ENCODE measurements at regions not wholly inside any gene's neighbourhood (a gene's known extent, or its start where the extent isn't known, plus 50 kb on each side); places are given as distances from the start of the nearest gene placed in this dataset.

DNA sequence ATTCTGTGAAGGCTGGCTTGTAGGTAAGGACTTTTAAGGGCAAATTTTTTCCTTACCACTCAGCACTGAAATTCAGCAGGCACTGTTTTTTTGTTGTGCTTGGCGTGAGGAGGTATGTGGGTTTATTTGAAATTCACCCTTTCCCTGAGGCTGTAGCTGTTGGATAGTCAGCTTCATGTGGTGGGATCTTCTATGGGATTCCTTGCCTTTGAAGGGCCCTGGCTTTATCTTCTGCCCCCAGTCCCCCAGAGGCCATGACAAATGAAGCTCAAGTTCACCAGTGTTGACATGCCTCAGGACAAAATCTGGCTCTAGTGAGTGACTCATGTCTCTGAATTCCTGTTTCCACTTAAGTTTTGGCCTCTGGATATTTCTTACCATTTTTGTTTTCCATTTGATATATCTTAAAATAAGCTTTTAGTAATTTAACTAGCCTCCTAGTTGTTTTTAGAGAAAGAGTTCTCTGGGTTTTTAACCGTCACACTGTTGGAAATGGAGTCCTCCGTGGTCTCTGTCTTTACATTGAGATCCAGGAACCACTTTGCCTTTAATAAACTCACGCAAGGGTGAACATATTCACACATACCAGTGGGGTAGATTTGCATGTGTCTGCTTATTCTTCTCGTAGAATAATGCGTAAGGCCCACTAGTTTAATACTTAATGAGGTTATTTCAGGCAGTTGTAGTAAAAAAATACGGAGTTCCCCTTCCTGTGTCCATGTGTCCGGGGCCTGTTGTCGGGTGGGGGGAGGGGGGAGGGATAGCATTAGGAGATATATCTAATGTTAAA lies 211.1 kb upstream of the FAM98A start:
- no peak overlapping the region for H2AFZ ChIP-seq (ENCODE audit: low read depth)
- no peaks in the 10 kb centered on the region for H3K79me2 ChIP-seq (ENCODE audit: insufficient read depth)
- H3K9ac ChIP-seq: no peak overlapping the region
- no peaks in the 10 kb centered on the region for H3K9me3 ChIP-seq
- no peaks in the 10 kb centered on the region for H3F3A ChIP-seq (replicated peaks; ENCODE audit: insufficient read depth)
- 9% methylated on average over 9 of the region's 9 CpGs for WGBS (ENCODE audit: low lambda C conversion rate)
- no peaks in the 10 kb centered on the region for H3K36me3 ChIP-seq (replicated peaks in 1 of 2; ENCODE audit: control insufficient read depth in 1 of 2, insufficient read depth in 2 of 2, low read length in 1 of 2)
- H3K27ac ChIP-seq (ENCODE audit: low read depth in 2 of 2, low read length in 1 of 2): no peak overlapping the region
- H3K4me2 ChIP-seq: no peak overlapping the region
- no peaks in the 10 kb centered on the region for H3K4me1 ChIP-seq (ENCODE audit: control insufficient read depth in 1 of 2, insufficient read depth in 2 of 2, low read depth in 1 of 2, low read length in 1 of 2)
- H3K9me2 ChIP-seq: no peaks in the 10 kb centered on the region
- no peaks in the 10 kb centered on the region for H3K27me3 ChIP-seq (ENCODE audit: insufficient read depth)
- POLR2A ChIA-PET: no interaction called here
- CTCF ChIA-PET: no interaction called here
- no peak for DNase-seq
- no peak for TF ChIP-seq GABPA (IDR thresholded peaks at IDR 0.05; ENCODE audit: low read depth)
- TF ChIP-seq POLR2AphosphoS5 (IDR thresholded peaks at IDR 0.05; ENCODE audit: low read depth, low read length): no peak
- TF ChIP-seq, protein P1, sequence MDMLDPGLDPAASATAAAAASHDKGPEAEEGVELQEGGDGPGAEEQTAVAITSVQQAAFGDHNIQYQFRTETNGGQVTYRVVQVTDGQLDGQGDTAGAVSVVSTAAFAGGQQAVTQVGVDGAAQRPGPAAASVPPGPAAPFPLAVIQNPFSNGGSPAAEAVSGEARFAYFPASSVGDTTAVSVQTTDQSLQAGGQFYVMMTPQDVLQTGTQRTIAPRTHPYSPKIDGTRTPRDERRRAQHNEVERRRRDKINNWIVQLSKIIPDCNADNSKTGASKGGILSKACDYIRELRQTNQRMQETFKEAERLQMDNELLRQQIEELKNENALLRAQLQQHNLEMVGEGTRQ (IDR thresholded peaks at IDR 0.05; ENCODE audit: borderline replicate concordance, low read depth, low read length): no peak
- no peak for TF ChIP-seq YY1 (IDR thresholded peaks at IDR 0.05; ENCODE audit: low read depth)
- TF ChIP-seq TCF12 (IDR thresholded peaks at IDR 0.05): no peak
- no peak for TF ChIP-seq RFX5 (IDR thresholded peaks at IDR 0.05; ENCODE audit: low read length)
- no peak for TF ChIP-seq CHD2 (IDR thresholded peaks at IDR 0.05; ENCODE audit: low read length, partially characterized antibody)
- TF ChIP-seq FOXM1 (IDR thresholded peaks at IDR 0.05; ENCODE audit: low read depth): no peak
- TF ChIP-seq RXRA (IDR thresholded peaks at IDR 0.05; ENCODE audit: borderline replicate concordance, low read depth): no peak
- H4K20me1 ChIP-seq (ENCODE audit: insufficient read depth): no peaks in the 10 kb centered on the region
- no peak overlapping the region for H3K4me3 ChIP-seq (ENCODE audit: low read depth in 2 of 2, low read length in 1 of 2)

DNA sequence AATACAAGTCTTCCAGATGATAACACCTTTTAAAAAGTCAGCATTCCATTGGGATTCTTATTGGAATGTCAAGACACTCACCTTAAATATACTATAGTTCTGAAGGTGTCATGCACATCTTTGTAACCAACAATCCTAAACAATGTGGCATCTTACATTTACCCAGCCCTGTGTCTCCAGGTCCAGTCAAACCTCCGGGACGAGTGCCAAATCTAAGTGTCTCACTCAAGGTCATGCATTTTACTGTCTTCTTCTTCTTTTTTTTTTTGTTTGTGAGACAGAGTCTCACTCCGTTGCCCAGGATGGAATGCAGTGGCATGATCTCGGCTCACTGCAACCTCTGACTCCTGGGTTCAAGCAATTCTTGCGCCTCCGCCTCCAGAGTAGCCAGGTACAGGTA lies 206.9 kb upstream of the FAM98A start:
- no peaks in the 10 kb centered on the region for H3K36me3 ChIP-seq (replicated peaks in 1 of 2; ENCODE audit: control insufficient read depth in 1 of 2, insufficient read depth in 2 of 2, low read length in 1 of 2)
- no peak overlapping the region for H2AFZ ChIP-seq (ENCODE audit: low read depth)
- no peaks in the 10 kb centered on the region for H3K4me1 ChIP-seq (ENCODE audit: control insufficient read depth in 1 of 2, insufficient read depth in 2 of 2, low read depth in 1 of 2, low read length in 1 of 2)
- WGBS (ENCODE audit: low lambda C conversion rate): 19% methylated on average over 6 of the region's 6 CpGs
- no peak for DNase-seq
- no peaks in the 10 kb centered on the region for H3K79me2 ChIP-seq (ENCODE audit: insufficient read depth)
- H4K20me1 ChIP-seq (ENCODE audit: insufficient read depth): no peaks in the 10 kb centered on the region
- TF ChIP-seq MEF2A (IDR thresholded peaks at IDR 0.05; ENCODE audit: borderline replicate concordance, low read depth) (no peak), NFIC (IDR thresholded peaks at IDR 0.05; ENCODE audit: borderline replicate concordance) (no peak), RCOR1 (IDR thresholded peaks at IDR 0.05; ENCODE audit: low read length) (no peak), GABPA (IDR thresholded peaks at IDR 0.05; ENCODE audit: low read depth) (no peak), TCF12 (IDR thresholded peaks at IDR 0.05) (no peak), JUND (IDR thresholded peaks at IDR 0.05) (no peak), FOSL2 (IDR thresholded peaks at IDR 0.05; ENCODE audit: borderline replicate concordance, low read depth) (no peak), CHD2 (IDR thresholded peaks at IDR 0.05; ENCODE audit: low read length, partially characterized antibody) (no peak), EP300 (IDR thresholded peaks at IDR 0.05; ENCODE audit: borderline replicate concordance in 1 of 2, low read depth in 1 of 2, low read length in 1 of 2) (no peak), RAD21 (IDR thresholded peaks at IDR 0.05; ENCODE audit: low read length) (no peak), SIN3A (IDR thresholded peaks at IDR 0.05; ENCODE audit: borderline replicate concordance, low read depth, low read length) (no peak)
- TF ChIP-seq, protein P2, sequence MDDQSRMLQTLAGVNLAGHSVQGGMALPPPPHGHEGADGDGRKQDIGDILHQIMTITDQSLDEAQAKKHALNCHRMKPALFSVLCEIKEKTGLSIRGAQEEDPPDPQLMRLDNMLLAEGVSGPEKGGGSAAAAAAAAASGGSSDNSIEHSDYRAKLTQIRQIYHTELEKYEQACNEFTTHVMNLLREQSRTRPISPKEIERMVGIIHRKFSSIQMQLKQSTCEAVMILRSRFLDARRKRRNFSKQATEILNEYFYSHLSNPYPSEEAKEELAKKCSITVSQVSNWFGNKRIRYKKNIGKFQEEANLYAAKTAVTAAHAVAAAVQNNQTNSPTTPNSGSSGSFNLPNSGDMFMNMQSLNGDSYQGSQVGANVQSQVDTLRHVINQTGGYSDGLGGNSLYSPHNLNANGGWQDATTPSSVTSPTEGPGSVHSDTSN (IDR thresholded peaks at IDR 0.05): no peak
- TF ChIP-seq, protein P3, sequence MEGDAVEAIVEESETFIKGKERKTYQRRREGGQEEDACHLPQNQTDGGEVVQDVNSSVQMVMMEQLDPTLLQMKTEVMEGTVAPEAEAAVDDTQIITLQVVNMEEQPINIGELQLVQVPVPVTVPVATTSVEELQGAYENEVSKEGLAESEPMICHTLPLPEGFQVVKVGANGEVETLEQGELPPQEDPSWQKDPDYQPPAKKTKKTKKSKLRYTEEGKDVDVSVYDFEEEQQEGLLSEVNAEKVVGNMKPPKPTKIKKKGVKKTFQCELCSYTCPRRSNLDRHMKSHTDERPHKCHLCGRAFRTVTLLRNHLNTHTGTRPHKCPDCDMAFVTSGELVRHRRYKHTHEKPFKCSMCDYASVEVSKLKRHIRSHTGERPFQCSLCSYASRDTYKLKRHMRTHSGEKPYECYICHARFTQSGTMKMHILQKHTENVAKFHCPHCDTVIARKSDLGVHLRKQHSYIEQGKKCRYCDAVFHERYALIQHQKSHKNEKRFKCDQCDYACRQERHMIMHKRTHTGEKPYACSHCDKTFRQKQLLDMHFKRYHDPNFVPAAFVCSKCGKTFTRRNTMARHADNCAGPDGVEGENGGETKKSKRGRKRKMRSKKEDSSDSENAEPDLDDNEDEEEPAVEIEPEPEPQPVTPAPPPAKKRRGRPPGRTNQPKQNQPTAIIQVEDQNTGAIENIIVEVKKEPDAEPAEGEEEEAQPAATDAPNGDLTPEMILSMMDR (IDR thresholded peaks at IDR 0.05): no peak
- TF ChIP-seq, protein P4, sequence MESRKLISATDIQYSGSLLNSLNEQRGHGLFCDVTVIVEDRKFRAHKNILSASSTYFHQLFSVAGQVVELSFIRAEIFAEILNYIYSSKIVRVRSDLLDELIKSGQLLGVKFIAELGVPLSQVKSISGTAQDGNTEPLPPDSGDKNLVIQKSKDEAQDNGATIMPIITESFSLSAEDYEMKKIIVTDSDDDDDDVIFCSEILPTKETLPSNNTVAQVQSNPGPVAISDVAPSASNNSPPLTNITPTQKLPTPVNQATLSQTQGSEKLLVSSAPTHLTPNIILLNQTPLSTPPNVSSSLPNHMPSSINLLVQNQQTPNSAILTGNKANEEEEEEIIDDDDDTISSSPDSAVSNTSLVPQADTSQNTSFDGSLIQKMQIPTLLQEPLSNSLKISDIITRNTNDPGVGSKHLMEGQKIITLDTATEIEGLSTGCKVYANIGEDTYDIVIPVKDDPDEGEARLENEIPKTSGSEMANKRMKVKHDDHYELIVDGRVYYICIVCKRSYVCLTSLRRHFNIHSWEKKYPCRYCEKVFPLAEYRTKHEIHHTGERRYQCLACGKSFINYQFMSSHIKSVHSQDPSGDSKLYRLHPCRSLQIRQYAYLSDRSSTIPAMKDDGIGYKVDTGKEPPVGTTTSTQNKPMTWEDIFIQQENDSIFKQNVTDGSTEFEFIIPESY (IDR thresholded peaks at IDR 0.05; ENCODE audit: borderline replicate concordance, low read depth): no peak
- ChIA-PET POLR2A (no interaction called here), CTCF (no interaction called here)
- no peak overlapping the region for H3K4me3 ChIP-seq (ENCODE audit: low read depth in 2 of 2, low read length in 1 of 2)
- H3F3A ChIP-seq (replicated peaks; ENCODE audit: insufficient read depth): no peaks in the 10 kb centered on the region
- H3K27me3 ChIP-seq (ENCODE audit: insufficient read depth): no peaks in the 10 kb centered on the region
- H3K9ac ChIP-seq: no peak overlapping the region
- H3K4me2 ChIP-seq: no peak overlapping the region
- no peak overlapping the region for H3K27ac ChIP-seq (ENCODE audit: low read depth in 2 of 2, low read length in 1 of 2)
- H3K9me2 ChIP-seq: no peaks in the 10 kb centered on the region
- H3K9me3 ChIP-seq: no peaks in the 10 kb centered on the region

Measured in SK-N-SH (cell line).